SIG-M5 treated with dmso at 0.1 percent for 504 hours (cell line): ENCODE measurements at regions not wholly inside any gene's neighbourhood (a gene's known extent, or its start where the extent isn't known, plus 50 kb on each side); places are given as distances from the start of the nearest gene placed in this dataset.
A peak's percentile ranks its signal among the peaks of the same experiment; 100 is the strongest.

Source experiments
- DNase-seq: peaks from one replicate; lab custom pipeline; 2025; ENCODE audit not compliant: unreplicated experiment; lab: John Stamatoyannopoulos, UW

DNA sequence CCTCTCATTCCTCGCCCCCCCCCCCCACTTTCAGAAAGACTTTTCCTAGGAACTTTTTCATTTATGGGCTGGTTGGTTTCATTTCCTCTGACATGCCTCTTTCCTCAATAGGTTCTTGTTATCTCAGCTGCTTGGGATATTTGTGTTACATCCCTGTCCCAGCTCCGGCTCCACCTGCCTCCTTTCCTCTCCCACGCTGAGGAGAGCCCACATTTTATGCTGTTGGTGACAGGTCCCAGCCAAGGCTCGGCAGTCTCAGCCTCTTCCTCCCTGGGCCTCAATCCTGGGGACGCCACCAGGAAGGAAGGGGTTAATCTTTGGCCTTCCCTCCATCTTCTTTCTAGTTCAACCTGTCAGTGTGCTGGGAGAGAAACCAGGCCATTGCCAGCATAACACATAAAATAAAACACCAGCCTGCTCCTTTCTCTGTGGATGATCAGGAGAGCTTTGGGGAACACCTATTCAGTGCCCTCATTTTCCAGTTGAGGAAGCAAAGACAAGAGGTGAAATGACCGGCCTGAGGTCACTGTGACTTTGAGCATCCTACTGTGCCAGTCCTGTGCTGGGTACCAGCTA is 216.9 kb upstream of the TNP1 start:
- no peak for DNase-seq

GRCh38 chr2:217076058-217076435 is 216.2 kb upstream of the TNP1 start:
- no peak for DNase-seq

DNA sequence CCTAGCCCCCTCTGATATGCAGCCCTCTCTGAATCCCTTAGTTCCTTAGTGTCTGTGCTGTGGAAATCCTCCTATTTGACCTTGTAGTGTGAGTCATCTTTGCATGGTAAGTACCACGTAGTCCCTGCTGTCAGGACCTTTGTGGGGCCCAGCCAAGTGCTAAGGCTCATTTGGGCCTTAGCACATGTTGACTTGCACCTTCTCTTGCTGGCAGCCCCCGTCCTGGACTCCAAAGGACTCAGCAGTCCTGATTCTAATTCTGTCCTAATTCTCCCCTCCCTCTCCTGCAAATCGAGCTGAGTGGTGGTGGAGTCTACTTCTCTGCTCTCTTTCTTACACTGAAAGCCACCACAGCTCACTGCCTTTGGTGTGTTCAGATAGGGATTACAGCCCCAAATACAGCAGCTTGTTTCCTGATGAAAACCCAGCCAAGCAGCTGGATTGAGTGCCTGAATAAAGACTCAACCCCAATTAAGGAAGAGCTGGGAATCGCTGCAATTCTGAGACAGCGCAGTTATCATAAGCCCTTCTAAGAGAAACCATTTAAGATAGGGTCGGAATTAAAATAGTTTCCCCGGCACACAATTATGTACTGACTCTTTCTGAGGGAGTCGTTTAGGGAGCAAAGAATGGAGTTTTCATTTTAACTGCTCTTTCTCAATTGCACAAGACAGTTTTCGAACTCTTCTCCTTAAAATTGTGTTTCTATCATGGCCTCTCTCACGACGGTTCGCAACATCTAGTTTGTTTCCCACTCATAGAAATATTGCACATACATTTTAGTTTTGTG is 215.6 kb upstream of the TNP1 start:
- DNase-seq, result no peak

- DNase-seq, result no peak
These were observed 214.9 kb upstream of the TNP1 start for GRCh38 chr2:217074576-217075255.

GRCh38 chr2:217071416-217071815 is 211.6 kb upstream of the TNP1 start:
- no peak for DNase-seq

- no peak for DNase-seq
These were observed 210.7 kb upstream of the TNP1 start for GRCh38 chr2:217070611-217071010.

DNA sequence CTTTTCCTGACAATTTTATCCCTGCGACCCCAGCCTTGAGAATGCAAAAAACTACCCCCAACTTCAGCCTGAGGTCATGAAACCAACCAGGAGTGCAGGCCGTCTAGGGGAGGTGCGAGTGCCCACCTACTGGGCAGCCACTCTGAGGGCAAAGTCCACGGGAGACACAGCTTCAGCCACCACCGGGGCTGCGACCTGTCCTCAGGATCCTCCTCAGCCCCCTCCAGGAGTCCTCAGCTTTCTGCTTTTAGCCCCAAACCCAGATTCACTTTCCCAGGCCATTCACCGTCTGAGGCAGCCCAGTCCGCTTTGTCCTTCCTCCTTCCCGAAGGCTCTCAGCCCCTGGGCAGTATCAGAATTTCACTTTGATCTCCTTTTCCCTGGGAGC is 210.2 kb upstream of the TNP1 start:
- no peak for DNase-seq

GRCh38 chr2:217069263-217070042 is 209.6 kb upstream of the TNP1 start:
- no peak for DNase-seq

- no peak for DNase-seq
These were observed 208.9 kb upstream of the TNP1 start for GRCh38 chr2:217068677-217069250.

GRCh38 chr2:217067787-217068186 is 207.9 kb upstream of the TNP1 start:
- DNase-seq, result no peak

DNA sequence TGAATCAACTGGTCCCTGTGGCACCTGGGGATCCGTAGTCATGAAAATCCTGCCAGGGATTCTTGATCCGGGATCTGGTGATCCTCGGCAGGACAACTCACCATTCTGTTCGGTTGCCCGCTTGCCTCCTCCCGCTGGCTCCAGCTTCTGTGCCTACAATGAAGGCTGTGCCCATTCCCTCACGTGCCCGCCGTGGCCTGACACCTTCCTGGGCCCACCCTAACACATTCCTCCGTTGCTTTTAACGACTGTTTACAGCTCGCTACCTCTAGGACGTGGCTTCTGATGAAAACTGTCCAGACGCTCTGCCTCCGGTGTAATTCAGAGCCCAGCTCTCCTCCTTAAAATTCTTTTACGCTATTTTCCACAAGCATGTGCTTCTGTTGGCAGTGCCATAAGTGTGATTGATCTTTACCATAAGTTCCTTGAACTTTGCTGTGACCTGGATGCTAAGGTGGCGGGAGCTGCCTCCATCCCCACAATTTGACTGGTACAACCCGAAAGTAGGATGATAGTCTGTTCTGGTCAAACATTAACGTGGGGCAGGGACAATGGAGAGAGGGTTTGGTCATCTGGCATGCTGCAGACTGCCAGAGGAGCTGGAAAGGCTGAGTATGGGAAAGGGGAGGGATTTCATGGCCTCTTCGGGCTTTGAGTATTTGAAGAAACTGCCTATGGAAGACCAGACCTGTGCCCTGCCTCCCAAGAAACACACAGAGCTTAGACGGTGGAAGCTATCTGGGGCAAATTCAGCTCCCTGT is 206.8 kb upstream of the TNP1 start:
- no peak for DNase-seq

DNA sequence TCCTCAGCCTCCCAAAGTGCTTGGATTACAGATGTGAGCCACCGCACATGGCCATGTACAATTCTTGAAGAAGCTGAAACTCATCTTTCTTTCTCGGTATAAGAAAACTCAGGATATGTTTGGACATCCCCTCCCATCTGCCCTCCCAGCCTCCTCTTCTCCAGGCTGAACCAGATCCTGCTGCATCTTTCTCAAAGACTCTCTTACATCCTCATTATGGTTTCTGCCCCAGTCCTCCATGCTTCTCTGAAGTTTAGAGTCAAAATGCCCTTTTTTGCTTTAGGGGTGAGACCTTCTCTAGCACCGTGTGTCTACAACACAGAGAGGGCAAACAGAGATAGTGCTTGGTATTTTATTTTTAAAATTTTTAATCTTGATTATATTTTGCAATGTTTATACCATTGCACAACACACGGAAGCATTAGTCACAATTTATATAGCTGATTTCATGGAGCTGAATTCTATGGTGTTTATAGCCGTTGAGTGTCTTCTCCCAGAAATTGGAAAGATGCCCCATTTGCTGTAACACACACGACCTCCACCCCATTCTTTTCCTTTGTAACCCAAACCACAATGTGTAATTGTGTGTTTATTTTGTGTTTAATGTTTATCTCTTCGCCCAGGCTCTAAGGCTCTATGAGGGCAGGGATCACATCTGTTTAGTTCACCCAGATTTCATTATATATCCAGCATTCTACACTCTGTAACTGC is 206.0 kb upstream of the TNP1 start:
- no peak for DNase-seq

DNA sequence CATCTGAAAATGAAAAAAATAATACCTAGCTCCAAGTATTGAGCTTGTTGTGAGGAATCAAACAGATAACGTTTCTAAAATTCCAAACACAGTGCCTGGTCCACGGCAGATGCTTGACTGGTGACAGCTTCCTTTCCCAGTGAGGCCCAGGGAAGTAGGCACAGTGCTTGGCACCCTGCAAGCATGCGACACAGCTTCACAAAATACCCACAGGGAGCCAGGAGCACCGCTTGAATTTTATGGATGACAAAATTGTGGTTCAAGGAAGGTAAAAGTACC is 205.1 kb upstream of the TNP1 start:
- DNase-seq, result no peak

- DNase-seq, result peak; percentile 51
These were observed 204.6 kb upstream of the TNP1 start for GRCh38 chr2:217064234-217065011.

GRCh38 chr2:217063238-217063755 is 203.4 kb upstream of the TNP1 start:
- no peak for DNase-seq

DNA sequence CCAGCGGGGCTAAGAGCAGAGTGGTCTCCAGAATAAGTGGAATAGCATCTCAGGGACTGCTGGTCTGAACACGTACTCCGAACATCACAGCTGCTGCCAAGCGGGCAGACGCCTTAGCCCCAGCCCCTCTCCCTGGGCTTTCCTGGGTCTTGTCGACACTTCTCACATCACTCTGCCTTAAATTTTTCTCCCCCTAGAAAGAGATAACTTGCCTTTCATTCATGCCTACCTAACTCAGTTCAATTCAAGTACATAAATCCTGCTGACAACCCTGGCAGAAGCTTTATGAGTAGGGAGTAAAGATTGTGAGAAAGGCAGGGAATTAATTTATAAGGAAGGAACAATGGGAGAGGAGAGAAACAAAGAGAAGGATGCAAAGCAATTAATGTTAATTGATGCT is 202.9 kb upstream of the TNP1 start:
- DNase-seq, result no peak

DNA sequence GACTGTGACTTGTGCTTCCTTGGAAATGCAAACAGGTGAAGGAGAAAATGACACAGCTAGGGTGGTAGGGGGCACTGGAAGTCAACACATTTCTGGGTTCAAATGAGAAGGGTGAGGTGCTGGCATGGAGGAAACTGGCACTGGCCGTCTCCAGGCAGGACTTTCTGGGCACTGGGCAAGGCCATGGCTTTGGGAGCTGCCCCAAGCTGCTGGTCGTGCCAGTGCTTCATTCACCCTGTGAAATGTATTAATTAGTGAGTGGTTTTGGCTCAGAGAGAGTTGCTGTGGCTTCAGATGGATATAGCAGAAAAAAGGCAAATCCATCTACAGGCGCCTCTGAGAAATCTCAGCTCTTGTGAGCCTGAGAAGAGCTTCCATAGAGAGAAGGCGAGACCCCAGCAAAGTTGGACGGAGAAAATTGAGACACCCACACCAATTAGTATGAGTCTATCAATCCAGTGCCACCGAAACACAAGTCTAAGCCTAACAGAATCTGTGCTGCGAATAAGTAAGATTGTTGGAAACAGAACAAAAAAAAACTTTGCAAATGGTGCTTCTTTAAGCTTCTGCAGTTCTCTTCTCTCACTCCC is 202.1 kb upstream of the TNP1 start:
- DNase-seq, result no peak

DNA sequence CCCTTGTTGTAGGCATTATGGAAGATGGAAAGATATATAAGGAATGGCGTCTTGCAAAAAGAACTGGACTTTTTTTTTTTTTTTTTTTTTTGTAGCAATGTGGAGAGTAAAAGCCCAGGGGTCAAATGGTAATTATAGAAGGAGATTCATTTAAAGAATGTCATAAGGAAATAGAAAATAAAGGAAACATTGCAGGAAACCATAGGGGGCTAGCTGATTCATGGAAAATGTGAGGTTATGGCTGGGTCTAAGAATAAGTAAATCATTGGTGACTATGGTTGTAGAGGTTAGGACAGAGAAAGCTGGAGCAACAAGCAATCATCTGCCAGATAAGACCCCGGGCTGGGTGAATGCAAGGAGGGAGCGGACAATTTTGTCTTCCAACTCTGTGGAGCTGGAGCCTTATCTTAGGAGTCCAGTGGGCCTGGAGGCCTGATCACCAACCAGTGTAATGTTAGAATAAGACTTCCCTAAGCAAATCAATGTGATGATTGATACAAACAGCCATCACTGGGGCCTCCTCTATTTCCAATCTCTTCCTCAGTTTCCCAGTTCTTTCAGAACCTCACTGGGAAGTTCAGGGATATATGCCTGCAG is 201.2 kb upstream of the TNP1 start:
- DNase-seq, result no peak
